Mesendoderm (in vitro differentiated cells): ENCODE measurements at regions not wholly inside any gene's neighbourhood (a gene's known extent, or its start where the extent isn't known, plus 50 kb on each side); places are given as distances from the start of the nearest gene placed in this dataset.

Experiments used
- DNase-seq: peaks from one replicate; pipeline ENCODE4 v3.0.0; 2013
- H2AK5ac ChIP-seq: 2 replicates; pipeline ENCODE4 v1.6.1; 2013; ENCODE audit warnings: low read length, inconsistent platforms
- H2BK120ac ChIP-seq: 2 replicates; pipeline ENCODE4 v1.6.1; 2013; ENCODE audit warnings: low read depth, mild to moderate bottlenecking, low read length, moderate library complexity, mixed read lengths
- H2BK15ac ChIP-seq: replicated peaks from 2 replicates; pipeline ENCODE4 v1.6.1; 2013; ENCODE audit warnings: low read depth, mild to moderate bottlenecking, moderate library complexity
- H2BK5ac ChIP-seq: 2 replicates; pipeline ENCODE4 v1.6.1; 2013; ENCODE audit warnings: low read length, inconsistent platforms
- H3K18ac ChIP-seq: 2 replicates; pipeline ENCODE4 v1.6.1; 2013; ENCODE audit warnings: mild to moderate bottlenecking, low read length, mixed read lengths
- H3K23ac ChIP-seq: one replicate; pipeline ENCODE4 v1.6.1; 2013; ENCODE audit warnings: low read length
- H3K27ac ChIP-seq: 2 replicates; pipeline ENCODE4 v1.5.1; 2013; ENCODE audit warnings: low read depth, mild to moderate bottlenecking, inconsistent platforms, low read length, moderate library complexity
- H3K27me3 ChIP-seq: 2 replicates; pipeline ENCODE4 v1.6.1; 2013; ENCODE audit warnings: low read length, control low read depth, mild to moderate bottlenecking, inconsistent platforms; ENCODE audit not compliant: insufficient read depth, poor library complexity
- H3K36me3 ChIP-seq: 2 replicates; pipeline ENCODE4 v1.6.1; 2013; ENCODE audit warnings: low read length, inconsistent platforms; ENCODE audit not compliant: control insufficient read depth, insufficient read depth
- H3K4ac ChIP-seq: one replicate; pipeline ENCODE4 v1.6.1; 2013; ENCODE audit warnings: low read depth, mild to moderate bottlenecking, low read length, moderate library complexity
- H3K4me1 ChIP-seq: 2 replicates; pipeline ENCODE4 v1.6.1; 2013; ENCODE audit warnings: low read depth, low read length, inconsistent platforms; ENCODE audit not compliant: control insufficient read depth
- H3K4me2 ChIP-seq: 2 replicates; pipeline ENCODE4 v1.6.1; 2013; ENCODE audit warnings: low read length
- H3K4me3 ChIP-seq: 2 replicates; pipeline ENCODE4 v1.5.1; 2013; ENCODE audit warnings: mild to moderate bottlenecking, low read length
- H3K56ac ChIP-seq: one replicate; pipeline ENCODE4 v1.6.1; 2013; ENCODE audit warnings: low read length
- H3K79me1 ChIP-seq: 2 replicates; pipeline ENCODE4 v1.6.1; 2013; ENCODE audit warnings: low read length, inconsistent platforms
- H3K79me2 ChIP-seq: 2 replicates; pipeline ENCODE4 v1.6.1; 2013; ENCODE audit warnings: mild to moderate bottlenecking, low read length; ENCODE audit not compliant: control insufficient read depth, insufficient read depth
- H3K9ac ChIP-seq: 2 replicates; pipeline ENCODE4 v1.6.1; 2013; ENCODE audit warnings: low read length, inconsistent platforms
- H4K5ac ChIP-seq: one replicate; pipeline ENCODE4 v1.6.1; 2013; ENCODE audit warnings: low read length
- H4K8ac ChIP-seq: one replicate; pipeline ENCODE4 v1.6.1; 2013; ENCODE audit warnings: low read depth, mild to moderate bottlenecking, control low read depth, low read length, moderate library complexity
- WGBS: extraction: QIAGEN DNeasy Blood & Tissue Kit; methylation state at CpG from one replicate; pipeline ENCODE4 v1.1.7; 2013; ENCODE audit warnings: low lambda C conversion rate, missing lambda C conversion rate; ENCODE audit not compliant: insufficient coverage; ENCODE audit errors: extremely low coverage; 5-methylcytosine and 5-hydroxymethylcytosine counted together

DNA sequence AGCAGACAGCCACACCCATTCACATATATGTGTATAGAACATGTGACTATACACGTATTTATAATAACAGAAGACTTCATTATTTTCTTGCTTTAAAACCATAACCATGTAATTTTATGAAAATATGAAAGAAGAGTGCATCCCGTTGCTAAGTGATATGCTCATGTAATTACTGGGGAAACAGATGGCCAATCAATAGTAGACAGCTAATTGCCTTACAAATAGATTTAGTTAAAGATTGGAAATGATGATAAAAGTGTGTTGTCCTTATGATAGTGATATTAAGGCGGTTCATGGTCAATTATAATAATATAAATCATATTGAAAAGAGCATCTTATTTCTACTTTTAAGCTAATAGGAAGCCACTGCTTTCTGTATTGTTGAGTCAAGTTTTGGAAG is 95.9 kb downstream of the RFC3 start:
- Histone ChIP-seq H3K56ac (no peak overlapping the region), H3K27me3 (no peaks in the 10 kb centered on the region), H3K4me2 (no peak overlapping the region), H4K8ac (no peak overlapping the region), H2BK15ac (no peak overlapping the region), H3K79me2 (no peaks in the 10 kb centered on the region), H3K79me1 (no peaks in the 10 kb centered on the region), H3K36me3 (no peaks in the 10 kb centered on the region), H3K4me1 (no peaks in the 10 kb centered on the region), H3K18ac (no peak overlapping the region), H2BK5ac (no peak overlapping the region), H2BK120ac (no peak overlapping the region), H3K4ac (no peak overlapping the region), H2AK5ac (no peak overlapping the region), H3K23ac (no peak overlapping the region), H3K27ac (no peak overlapping the region), H3K4me3 (no peak overlapping the region), H3K9ac (no peak overlapping the region), H4K5ac (no peak overlapping the region)
- no peak for DNase-seq
- WGBS, result 100% methylated on average over 1 of the region's 3 CpGs

DNA sequence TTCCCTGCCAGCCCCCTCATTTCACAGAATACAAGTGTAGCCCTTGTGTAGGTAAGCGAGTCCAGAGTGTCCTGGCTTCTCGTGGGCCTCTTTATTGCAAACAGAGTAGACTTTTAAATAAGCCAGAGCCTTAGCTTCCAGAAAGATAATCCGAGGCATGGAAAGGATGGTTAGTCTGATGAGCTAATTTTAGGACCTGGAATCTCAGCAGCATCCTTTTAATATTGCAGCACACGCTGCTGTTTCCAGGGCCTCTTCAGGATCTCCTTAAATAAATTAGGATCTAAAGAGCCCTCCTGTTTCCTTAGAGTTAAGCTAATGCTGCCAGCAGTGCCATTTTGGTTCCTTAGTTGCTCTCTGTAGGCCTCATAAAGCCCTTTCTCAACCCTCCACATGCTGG is 99.2 kb downstream of the RFC3 start:
- Histone ChIP-seq H3K9ac (no peak overlapping the region), H2BK120ac (no peak overlapping the region), H3K79me1 (no peaks in the 10 kb centered on the region), H3K4me3 (no peak overlapping the region), H2BK15ac (no peak overlapping the region), H2AK5ac (no peak overlapping the region), H3K4me2 (no peak overlapping the region), H3K27me3 (no peaks in the 10 kb centered on the region), H3K27ac (no peak overlapping the region), H3K18ac (no peak overlapping the region), H3K4me1 (no peaks in the 10 kb centered on the region), H3K79me2 (no peaks in the 10 kb centered on the region), H3K36me3 (no peaks in the 10 kb centered on the region), H4K8ac (no peak overlapping the region), H4K5ac (no peak overlapping the region), H3K23ac (no peak overlapping the region), H3K56ac (no peak overlapping the region), H3K4ac (no peak overlapping the region), H2BK5ac (no peak overlapping the region)
- DNase-seq, result no peak
- no CpG with 5 or more reads among the region's 4 CpGs for WGBS

DNA sequence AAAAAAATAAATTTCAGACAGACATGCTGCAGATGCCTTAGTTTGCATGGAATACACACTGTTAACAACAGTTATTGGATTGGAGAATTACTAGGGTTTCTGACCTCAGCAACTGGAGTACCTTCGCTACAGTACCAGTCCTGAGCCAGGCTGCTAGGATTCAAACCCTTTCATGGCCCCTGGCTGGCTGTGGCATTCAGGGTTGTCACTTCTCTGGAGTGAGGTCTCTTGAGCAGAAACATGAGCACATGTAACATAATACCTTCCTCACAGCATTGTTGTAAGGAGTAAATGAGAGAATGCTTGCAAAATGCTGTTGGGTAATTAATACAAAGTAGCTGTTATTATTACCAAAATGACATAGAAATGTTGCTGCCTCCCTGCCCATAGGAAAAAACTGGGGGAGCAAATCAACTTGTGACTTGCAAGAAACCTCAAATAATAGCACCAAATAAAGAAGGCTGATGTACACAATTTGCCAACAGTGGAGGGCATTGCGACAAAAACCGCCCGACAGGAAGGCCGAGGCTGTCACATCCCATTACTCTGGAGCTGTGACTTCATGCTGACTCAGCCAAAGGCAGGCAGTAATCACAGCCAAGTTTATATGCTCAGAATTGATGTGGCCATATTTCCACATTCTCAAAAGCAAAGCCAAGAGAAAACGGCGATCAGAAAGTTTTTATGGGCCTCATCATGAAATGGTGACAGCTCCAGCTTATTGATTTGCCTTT is 100.4 kb downstream of the RFC3 start:
- no peaks in the 10 kb centered on the region for H3K27me3 ChIP-seq
- no peak overlapping the region for H3K23ac ChIP-seq
- no peak overlapping the region for H2BK15ac ChIP-seq
- no peaks in the 10 kb centered on the region for H3K36me3 ChIP-seq
- no peak overlapping the region for H4K8ac ChIP-seq
- H3K4me3 ChIP-seq, result no peak overlapping the region
- H3K27ac ChIP-seq, result no peak overlapping the region
- H4K5ac ChIP-seq, result no peak overlapping the region
- no peaks in the 10 kb centered on the region for H3K79me2 ChIP-seq
- H3K18ac ChIP-seq, result no peak overlapping the region
- H2BK120ac ChIP-seq, result no peak overlapping the region
- no peak for DNase-seq
- H3K79me1 ChIP-seq, result no peaks in the 10 kb centered on the region
- no peak overlapping the region for H2BK5ac ChIP-seq
- peak overlapping the region; percentile 3 for H3K4ac ChIP-seq
- no peak overlapping the region for H2AK5ac ChIP-seq
- no peak overlapping the region for H3K9ac ChIP-seq
- H3K56ac ChIP-seq, result no peak overlapping the region
- no peak overlapping the region for H3K4me2 ChIP-seq
- H3K4me1 ChIP-seq, result no peaks in the 10 kb centered on the region
- WGBS, result no CpG with 5 or more reads among the region's 7 CpGs

DNA sequence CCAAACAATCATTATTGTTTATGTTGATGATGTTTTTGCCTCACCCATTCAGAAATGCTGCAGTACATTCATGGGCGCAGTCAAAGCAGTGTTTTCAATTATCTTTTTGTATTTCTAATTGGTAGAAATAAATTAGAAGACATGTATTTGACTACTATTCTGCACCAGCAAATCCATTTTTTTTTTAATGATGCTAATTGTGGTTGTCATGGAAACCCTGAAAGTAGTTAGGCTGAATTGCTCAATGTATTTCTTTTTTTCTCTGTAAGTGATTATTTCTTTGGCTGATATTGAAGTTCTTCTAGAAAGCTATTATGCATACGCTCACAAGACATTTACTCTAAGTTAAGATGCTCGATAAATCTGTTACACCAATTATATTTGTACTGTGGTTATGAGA is 101.2 kb downstream of the RFC3 start:
- no peak overlapping the region for H3K4me3 ChIP-seq
- no peak overlapping the region for H2AK5ac ChIP-seq
- no peak overlapping the region for H2BK120ac ChIP-seq
- no peaks in the 10 kb centered on the region for H3K79me1 ChIP-seq
- no peak overlapping the region for H3K4me2 ChIP-seq
- no peaks in the 10 kb centered on the region for H3K27me3 ChIP-seq
- no peak overlapping the region for H4K8ac ChIP-seq
- H3K36me3 ChIP-seq, result no peaks in the 10 kb centered on the region
- H3K56ac ChIP-seq, result no peak overlapping the region
- no peak overlapping the region for H3K9ac ChIP-seq
- H2BK5ac ChIP-seq, result no peak overlapping the region
- no CpG with 5 or more reads among the region's 3 CpGs for WGBS
- H3K23ac ChIP-seq, result no peak overlapping the region
- H4K5ac ChIP-seq, result no peak overlapping the region
- no peak for DNase-seq
- H2BK15ac ChIP-seq, result no peak overlapping the region
- no peak overlapping the region for H3K18ac ChIP-seq
- H3K4me1 ChIP-seq, result no peaks in the 10 kb centered on the region
- no peak overlapping the region for H3K4ac ChIP-seq
- no peak overlapping the region for H3K27ac ChIP-seq
- H3K79me2 ChIP-seq, result no peaks in the 10 kb centered on the region

DNA sequence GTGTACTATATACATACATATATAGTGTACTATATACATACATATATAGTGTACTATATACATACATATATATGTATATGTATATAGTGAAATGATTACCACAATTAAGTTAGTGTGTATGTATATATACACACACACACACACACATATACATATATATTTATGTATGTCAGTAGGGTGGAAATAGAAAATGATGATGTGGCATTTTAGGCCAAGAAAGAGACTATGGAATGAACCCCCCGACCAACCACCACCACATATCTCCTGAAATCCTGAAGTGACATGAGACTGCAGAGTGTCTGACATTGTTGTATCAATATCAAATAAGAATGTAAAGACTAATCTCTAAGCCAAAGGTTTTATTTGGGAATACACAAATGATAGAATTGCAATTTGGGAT is 107.6 kb downstream of the RFC3 start:
- H3K4ac ChIP-seq, result no peak overlapping the region
- H2BK5ac ChIP-seq, result no peak overlapping the region
- H3K23ac ChIP-seq, result no peak overlapping the region
- no peaks in the 10 kb centered on the region for H3K79me1 ChIP-seq
- WGBS, result no CpG with 5 or more reads among the region's 1 CpG
- no peak overlapping the region for H3K27ac ChIP-seq
- H2BK15ac ChIP-seq, result no peak overlapping the region
- H3K9ac ChIP-seq, result no peak overlapping the region
- H3K4me2 ChIP-seq, result no peak overlapping the region
- H3K4me3 ChIP-seq, result no peak overlapping the region
- no peak overlapping the region for H4K8ac ChIP-seq
- no peak overlapping the region for H3K18ac ChIP-seq
- no peaks in the 10 kb centered on the region for H3K4me1 ChIP-seq
- H3K36me3 ChIP-seq, result no peaks in the 10 kb centered on the region
- no peak for DNase-seq
- no peak overlapping the region for H2AK5ac ChIP-seq
- H2BK120ac ChIP-seq, result no peak overlapping the region
- H3K56ac ChIP-seq, result no peak overlapping the region
- H3K27me3 ChIP-seq, result no peaks in the 10 kb centered on the region
- H4K5ac ChIP-seq, result no peak overlapping the region
- H3K79me2 ChIP-seq, result no peaks in the 10 kb centered on the region

DNA sequence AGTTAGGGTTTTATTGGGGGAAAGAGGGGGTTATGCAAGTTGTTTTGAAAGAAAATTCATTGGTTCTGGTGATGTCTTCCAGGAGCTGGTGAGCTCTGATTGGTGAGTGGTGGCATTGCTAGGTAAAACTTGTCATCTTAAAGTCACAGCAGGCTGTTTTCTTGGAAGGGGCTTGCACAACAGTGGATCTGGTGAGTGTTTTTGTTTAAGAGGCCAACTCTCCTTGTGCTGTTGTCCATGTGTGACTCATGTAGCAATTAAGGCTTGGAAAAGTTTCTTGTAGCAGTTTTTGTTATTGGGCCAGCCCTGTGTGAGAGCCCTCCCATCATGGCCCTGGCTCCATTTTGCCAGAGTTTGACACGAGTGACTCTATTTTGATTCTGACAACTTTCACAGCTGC is 109.4 kb downstream of the RFC3 start:
- no peak overlapping the region for H3K4me3 ChIP-seq
- H3K23ac ChIP-seq, result no peak overlapping the region
- no peak overlapping the region for H3K18ac ChIP-seq
- H3K27me3 ChIP-seq, result no peaks in the 10 kb centered on the region
- H2BK5ac ChIP-seq, result no peak overlapping the region
- H2BK15ac ChIP-seq, result no peak overlapping the region
- H3K79me1 ChIP-seq, result no peaks in the 10 kb centered on the region
- no peaks in the 10 kb centered on the region for H3K79me2 ChIP-seq
- H3K9ac ChIP-seq, result no peak overlapping the region
- no peaks in the 10 kb centered on the region for H3K4me1 ChIP-seq
- no peak overlapping the region for H4K8ac ChIP-seq
- H3K4ac ChIP-seq, result no peak overlapping the region
- H3K56ac ChIP-seq, result no peak overlapping the region
- H4K5ac ChIP-seq, result no peak overlapping the region
- no CpG with 5 or more reads among the region's 1 CpG for WGBS
- no peak overlapping the region for H3K4me2 ChIP-seq
- no peaks in the 10 kb centered on the region for H3K36me3 ChIP-seq
- no peak overlapping the region for H3K27ac ChIP-seq
- H2AK5ac ChIP-seq, result no peak overlapping the region
- no peak overlapping the region for H2BK120ac ChIP-seq
- no peak for DNase-seq
